PC-9 (cell line): ENCODE measurements at regions not wholly inside any gene's neighbourhood (a gene's known extent, or its start where the extent isn't known, plus 50 kb on each side); places are given as distances from the start of the nearest gene placed in this dataset.

ENCODE experiments used
- CTCF ChIP-seq: fragments of 200-600 bp; sonication (generic); conservative IDR thresholded peaks from 2 replicates; pipeline ENCODE4 v1.6.1; 2017; ENCODE audit warnings: mixed run types, antibody characterized with exemption, mild to moderate bottlenecking, moderate library complexity
- EZH2 ChIP-seq: fragments of 200-600 bp; sonication (generic); IDR thresholded peaks from 2 replicates; pipeline ENCODE4 v1.8.0; 2017; ENCODE audit warnings: antibody characterized with exemption, low read depth

GRCh38 chr5:168140241-168140640 lies 151.2 kb upstream of the WWC1 start:
- TF ChIP-seq CTCF (no peak), EZH2 (no peak)
